HL-60 (cell line): ENCODE measurements at regions not wholly inside any gene's neighbourhood (a gene's known extent, or its start where the extent isn't known, plus 50 kb on each side); places are given as distances from the start of the nearest gene placed in this dataset.

ENCODE experiments used
- DNase-seq, 2 experiments: peaks; one replicate each; pipeline ENCODE4 v3.0.0-alpha.2; 2010 to 2020; ENCODE audit warnings: low read depth in 1 of 2, low spot score in 1 of 2
- H3K27ac ChIP-seq: fragments of 250-450 bp; sonication (Bioruptor Pico); replicated peaks from 2 replicates; pipeline ENCODE4 v1.5.1; 2020; ENCODE audit warnings: mild to moderate bottlenecking, moderate library complexity
- H3K27me3 ChIP-seq: fragments of 250-450 bp; sonication (Bioruptor Pico); 2 replicates; pipeline ENCODE4 v1.5.1; 2021; ENCODE audit warnings: mild to moderate bottlenecking, moderate library complexity; ENCODE audit not compliant: insufficient read depth, poor library complexity, severe bottlenecking
- H3K4me3 ChIP-seq: replicated peaks from 2 replicates; pipeline ENCODE4 v1.5.1; 2011; ENCODE audit warnings: mild to moderate bottlenecking, control low read depth, low read length; ENCODE audit not compliant: insufficient read depth
- GABPA ChIP-seq: IDR thresholded peaks from 2 replicates; pipeline ENCODE4 v1.6.1; 2012; ENCODE audit warnings: low read depth
- POLR2AphosphoS5 ChIP-seq: IDR thresholded peaks from 2 replicates; pipeline ENCODE4 v1.6.1; 2012; ENCODE audit warnings: low read depth
- SPI1 ChIP-seq: IDR thresholded peaks from 2 replicates; pipeline ENCODE4 v1.6.1; 2012; ENCODE audit warnings: low read depth, mild to moderate bottlenecking, borderline replicate concordance
- TF ChIP-seq, protein P1 (sequence below): IDR thresholded peaks from one replicate; pipeline ENCODE4 v1.5.1; 2011; ENCODE audit warnings: low read length, control low read depth, inconsistent platforms; ENCODE audit not compliant: insufficient read depth
- TF ChIP-seq, protein P2 (sequence below): IDR thresholded peaks from 2 replicates; pipeline ENCODE4 v1.6.1; 2012; ENCODE audit warnings: low read depth; ENCODE audit not compliant: insufficient replicate concordance

DNA sequence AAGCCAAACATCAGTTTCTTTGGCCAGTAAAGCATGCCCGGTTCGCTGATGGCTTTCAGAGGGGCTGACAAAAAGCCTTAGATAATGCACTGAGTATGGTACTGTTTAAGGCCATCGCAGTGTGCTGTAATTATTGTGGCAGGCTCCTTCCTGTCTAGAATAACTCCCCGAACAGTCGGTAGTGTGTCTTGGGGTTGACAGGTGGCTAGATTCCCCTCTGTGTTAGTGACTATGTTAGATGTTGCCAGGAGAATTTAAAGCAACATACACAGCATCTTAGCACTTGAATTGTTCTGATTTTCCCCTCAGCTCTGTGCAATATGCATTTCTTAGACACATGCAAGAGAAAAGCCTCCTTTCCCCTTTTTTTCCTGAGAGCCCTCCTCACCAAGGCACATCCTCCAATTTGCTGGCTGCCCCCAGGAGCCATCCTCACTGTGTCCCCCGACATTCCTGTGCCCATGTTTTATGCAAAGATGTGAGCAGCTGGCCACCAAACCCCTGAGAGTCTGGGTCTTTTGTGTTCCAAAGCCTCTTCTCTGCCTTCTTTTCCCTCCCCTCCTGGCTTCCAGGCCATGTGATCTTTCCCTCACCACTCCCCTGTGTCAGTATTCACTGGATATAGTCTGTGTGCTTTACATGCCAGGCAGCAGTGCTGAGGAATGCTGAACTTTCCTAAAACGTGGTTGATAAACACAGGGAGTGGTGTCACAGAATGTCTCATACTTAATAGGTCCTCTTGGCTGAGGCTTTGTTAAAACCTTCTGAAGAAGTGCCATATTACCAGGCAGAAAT is 331.5 kb downstream of the HRH4 start:
- Histone ChIP-seq H3K27ac (no peak overlapping the region), H3K4me3 (no peak overlapping the region), H3K27me3 (no peaks in the 10 kb centered on the region)
- DNase-seq, result no peak
- TF ChIP-seq SPI1 (no peak), POLR2AphosphoS5 (no peak), GABPA (no peak)
- TF ChIP-seq, protein P1, sequence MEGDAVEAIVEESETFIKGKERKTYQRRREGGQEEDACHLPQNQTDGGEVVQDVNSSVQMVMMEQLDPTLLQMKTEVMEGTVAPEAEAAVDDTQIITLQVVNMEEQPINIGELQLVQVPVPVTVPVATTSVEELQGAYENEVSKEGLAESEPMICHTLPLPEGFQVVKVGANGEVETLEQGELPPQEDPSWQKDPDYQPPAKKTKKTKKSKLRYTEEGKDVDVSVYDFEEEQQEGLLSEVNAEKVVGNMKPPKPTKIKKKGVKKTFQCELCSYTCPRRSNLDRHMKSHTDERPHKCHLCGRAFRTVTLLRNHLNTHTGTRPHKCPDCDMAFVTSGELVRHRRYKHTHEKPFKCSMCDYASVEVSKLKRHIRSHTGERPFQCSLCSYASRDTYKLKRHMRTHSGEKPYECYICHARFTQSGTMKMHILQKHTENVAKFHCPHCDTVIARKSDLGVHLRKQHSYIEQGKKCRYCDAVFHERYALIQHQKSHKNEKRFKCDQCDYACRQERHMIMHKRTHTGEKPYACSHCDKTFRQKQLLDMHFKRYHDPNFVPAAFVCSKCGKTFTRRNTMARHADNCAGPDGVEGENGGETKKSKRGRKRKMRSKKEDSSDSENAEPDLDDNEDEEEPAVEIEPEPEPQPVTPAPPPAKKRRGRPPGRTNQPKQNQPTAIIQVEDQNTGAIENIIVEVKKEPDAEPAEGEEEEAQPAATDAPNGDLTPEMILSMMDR, result no peak
- TF ChIP-seq, protein P2, sequence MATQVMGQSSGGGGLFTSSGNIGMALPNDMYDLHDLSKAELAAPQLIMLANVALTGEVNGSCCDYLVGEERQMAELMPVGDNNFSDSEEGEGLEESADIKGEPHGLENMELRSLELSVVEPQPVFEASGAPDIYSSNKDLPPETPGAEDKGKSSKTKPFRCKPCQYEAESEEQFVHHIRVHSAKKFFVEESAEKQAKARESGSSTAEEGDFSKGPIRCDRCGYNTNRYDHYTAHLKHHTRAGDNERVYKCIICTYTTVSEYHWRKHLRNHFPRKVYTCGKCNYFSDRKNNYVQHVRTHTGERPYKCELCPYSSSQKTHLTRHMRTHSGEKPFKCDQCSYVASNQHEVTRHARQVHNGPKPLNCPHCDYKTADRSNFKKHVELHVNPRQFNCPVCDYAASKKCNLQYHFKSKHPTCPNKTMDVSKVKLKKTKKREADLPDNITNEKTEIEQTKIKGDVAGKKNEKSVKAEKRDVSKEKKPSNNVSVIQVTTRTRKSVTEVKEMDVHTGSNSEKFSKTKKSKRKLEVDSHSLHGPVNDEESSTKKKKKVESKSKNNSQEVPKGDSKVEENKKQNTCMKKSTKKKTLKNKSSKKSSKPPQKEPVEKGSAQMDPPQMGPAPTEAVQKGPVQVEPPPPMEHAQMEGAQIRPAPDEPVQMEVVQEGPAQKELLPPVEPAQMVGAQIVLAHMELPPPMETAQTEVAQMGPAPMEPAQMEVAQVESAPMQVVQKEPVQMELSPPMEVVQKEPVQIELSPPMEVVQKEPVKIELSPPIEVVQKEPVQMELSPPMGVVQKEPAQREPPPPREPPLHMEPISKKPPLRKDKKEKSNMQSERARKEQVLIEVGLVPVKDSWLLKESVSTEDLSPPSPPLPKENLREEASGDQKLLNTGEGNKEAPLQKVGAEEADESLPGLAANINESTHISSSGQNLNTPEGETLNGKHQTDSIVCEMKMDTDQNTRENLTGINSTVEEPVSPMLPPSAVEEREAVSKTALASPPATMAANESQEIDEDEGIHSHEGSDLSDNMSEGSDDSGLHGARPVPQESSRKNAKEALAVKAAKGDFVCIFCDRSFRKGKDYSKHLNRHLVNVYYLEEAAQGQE, result no peak

DNA sequence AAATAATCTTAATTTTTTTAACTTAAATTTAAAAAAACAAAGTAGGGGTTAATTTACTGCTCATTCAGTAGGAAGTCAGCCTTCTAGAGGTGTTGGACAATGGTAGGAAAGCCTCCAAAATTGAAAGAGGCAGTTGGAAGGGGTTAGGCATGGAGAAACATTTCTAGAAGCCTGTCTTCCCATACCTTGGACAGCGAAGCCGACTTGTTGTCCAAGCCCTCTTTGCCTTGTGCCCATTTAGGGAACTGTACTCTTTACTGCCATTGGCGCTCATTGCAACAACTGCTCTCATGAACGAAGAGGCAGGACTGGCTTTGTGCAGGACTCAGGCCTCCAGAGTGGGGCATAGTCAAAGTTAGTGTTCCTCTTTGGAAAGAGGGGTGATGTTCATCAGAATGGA is 333.3 kb downstream of the HRH4 start:
- H3K4me3 ChIP-seq, result no peak overlapping the region
- no peak for TF ChIP-seq SPI1
- TF ChIP-seq POLR2AphosphoS5, result no peak
- TF ChIP-seq, protein P2, result peak; percentile 77
- no peak for DNase-seq
- H3K27me3 ChIP-seq, result no peaks in the 10 kb centered on the region
- no peak overlapping the region for H3K27ac ChIP-seq

DNA sequence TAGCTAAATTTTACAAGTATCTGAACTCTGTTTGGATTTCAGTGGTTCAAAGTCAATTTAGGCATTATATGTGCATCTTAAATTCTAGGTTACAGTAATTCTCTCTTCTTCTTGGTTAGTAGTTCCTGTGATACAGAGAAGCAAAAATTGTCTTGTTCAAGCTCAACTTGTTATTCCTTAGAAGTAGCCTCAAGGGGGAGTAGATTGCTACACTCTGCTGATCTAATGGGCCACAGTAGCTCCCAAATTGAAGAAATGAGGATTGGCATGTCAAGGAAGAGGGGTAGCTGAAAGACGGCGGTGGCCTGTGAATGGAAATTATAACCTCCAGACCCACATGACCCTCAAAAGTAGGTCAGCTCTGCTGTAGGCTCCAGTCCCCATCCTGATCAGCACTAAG is 334.7 kb downstream of the HRH4 start:
- Histone ChIP-seq H3K27ac (no peak overlapping the region), H3K4me3 (no peak overlapping the region), H3K27me3 (no peaks in the 10 kb centered on the region)
- TF ChIP-seq, protein P2, result no peak
- TF ChIP-seq, protein P1, result no peak
- TF ChIP-seq SPI1 (no peak), POLR2AphosphoS5 (no peak)
- DNase-seq, result no peak
